CD4-positive, alpha-beta T cell treated with Interleukin-1 beta for 1 hour (primary cell): ENCODE measurements at regions not wholly inside any gene's neighbourhood (a gene's known extent, or its start where the extent isn't known, plus 50 kb on each side); places are given as distances from the start of the nearest gene placed in this dataset.

Source experiments
- DNase-seq, 2 donors: peaks; one replicate each; pipeline ENCODE4 v3.0.0-alpha.2; 2020 to 2022

DNA sequence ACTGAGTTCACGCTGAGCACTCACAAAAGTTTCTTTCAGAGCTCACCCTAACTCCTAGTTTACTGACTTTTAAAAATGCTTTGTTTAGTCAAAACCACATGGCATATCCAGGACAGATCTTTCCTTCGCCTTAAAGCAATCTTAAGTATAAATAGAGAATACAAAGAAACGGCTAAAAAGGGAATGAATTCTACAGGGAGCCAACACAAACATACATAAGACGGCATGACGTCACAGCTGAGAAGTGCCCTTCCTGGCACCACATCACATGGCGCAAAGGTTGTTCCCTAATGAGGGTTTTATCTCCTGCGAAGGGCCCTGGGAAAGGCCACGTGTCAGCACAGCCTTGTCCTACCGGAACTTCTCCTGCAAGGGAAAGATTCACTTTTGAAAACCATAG lies 141.3 kb downstream of the IRX1 start:
- no peak for DNase-seq

DNA sequence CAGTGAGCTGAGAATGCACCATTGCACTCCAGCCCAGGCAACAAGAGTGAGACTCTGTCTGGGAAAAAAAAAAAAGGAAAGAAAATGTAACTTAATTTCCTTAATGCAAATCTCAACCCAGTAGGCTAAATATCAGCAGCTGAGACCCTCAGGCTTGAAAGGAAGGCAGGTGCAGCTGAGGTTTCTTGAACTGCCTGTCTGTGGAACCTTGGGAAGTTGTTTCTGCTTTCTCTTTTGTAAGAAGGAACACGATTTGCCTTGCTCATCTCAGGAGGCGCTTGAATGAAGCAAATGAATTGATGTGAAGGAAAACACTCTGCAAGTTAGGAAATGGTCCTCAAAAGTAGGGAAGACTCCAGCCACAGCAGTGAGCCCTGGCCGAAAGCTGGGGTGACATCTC lies 143.3 kb downstream of the IRX1 start:
- no peak for DNase-seq

DNA sequence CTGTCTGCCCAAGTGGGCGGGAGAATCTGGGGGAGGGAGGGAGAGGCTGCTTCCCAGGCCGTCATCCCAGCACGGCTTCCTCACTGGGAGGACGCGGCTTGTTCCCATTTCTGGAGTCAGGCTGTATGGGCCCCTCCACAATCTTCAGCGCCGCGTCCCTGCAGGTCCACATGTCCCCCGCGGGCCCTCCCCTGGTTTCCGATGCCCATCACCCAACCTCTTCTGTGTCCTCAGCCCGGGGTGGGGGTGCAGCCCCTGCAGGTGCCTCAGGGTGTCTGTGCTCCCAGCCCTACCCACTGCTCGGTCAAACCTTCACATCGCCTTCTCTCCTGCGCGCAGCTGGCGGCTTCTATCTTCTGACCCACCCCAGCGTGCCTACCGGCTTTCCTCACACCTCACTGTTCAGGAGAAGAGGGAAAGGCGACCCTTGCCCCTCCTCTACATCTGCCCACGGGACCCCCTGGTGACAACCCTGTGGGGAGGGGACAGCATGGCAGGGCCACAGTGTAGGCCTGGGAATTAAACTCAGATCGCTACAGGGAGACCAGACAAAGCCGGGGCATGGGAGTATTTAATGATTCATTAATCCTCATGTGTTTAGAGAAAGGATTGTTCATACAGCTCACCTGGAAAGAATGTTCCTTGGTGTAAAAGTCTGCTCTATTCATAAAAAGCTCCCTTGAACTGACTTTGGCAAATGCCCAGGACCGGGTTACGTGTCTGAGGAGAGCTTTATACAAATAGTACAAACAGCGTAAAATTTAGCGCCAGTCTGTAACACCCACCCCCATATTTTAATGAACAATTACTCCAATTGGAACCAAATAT lies 145.1 kb downstream of the IRX1 start:
- no peak for DNase-seq

GRCh38 chr5:3741374-3741770 lies 145.7 kb downstream of the IRX1 start:
- no peak for DNase-seq

GRCh38 chr5:3742750-3743149 lies 147.1 kb downstream of the IRX1 start:
- DNase-seq: no peak

DNA sequence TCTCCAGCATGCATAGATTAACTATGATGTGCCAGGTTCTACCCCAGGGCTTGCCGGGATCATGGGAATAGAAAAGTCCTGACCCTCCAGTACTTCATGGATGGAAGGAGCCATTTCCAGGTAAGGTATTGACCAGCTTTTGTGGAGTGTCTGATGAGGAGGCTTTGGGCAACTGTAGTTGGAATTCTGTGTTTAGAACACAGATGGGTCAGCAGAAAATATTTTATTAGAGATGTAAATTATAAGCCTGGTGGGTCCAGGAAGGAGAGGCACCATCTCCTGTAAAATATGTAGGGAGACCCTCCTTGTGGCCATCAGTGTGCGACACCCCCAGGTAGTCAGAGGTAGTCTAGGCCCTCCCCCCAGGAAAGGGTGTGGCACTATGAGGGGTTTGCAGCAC lies 156.2 kb downstream of the IRX1 start:
- no peak for DNase-seq

- no peak for DNase-seq
Observed at GRCh38 chr5:3778000-3778550, 182.4 kb downstream of the IRX1 start.

DNA sequence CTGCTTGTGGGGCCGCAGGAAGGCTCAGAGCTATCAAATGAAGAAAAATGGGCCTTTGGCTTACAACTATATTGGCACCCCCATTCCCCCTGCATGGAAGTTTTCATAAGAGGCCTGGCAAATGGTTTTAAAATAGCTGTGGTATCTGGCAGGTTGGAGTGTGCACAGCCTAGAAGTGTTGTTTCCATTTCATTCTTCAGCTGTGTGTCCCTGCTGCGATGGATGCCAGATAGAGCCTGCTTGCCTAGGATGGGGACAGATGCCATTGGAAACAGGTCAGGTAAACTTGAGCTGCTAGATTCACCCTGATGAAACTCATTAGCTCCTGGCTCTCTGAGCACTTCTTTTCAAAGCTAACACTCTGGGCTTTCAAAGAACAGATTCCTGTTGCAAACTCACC lies 183.3 kb downstream of the IRX1 start:
- DNase-seq: no peak

- no peak for DNase-seq
Observed at GRCh38 chr5:3780278-3780677, 184.6 kb downstream of the IRX1 start.

- no peak for DNase-seq
Observed at GRCh38 chr5:3780907-3781306, 185.3 kb downstream of the IRX1 start.

GRCh38 chr5:3784854-3785253 lies 189.2 kb downstream of the IRX1 start:
- DNase-seq: no peak

- DNase-seq: no peak
Observed at GRCh38 chr5:3786165-3786564, 190.5 kb downstream of the IRX1 start.

DNA sequence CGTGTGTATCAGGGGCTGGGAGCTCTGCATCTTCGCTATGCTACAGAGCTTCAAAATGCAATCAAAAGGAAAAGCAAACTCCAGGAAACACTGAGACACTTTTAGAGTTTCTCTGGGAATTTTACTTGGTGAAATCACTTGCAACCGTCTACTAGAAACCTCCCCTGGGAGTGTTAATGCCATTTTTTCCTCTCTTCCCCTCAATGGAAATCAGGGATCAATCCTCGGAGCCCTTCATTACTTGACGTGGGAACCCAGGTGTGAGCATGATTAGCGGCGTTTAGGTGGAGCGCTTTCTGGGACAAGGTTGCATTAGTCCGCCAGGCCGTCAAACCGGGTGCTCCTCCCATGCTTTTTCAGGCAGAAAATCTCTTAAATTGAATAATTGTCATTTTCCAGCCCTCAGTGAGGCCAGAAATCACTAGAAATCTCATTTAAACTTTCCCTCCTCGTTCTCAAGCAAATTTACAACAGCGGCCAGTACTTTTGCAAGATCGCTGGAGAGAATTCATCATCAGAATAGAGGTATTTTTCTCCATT lies 191.3 kb downstream of the IRX1 start:
- DNase-seq: no peak

- no peak for DNase-seq
Observed at GRCh38 chr5:3787604-3788003, 192.0 kb downstream of the IRX1 start.

- no peak for DNase-seq
Observed at GRCh38 chr5:3789519-3790193, 194.0 kb downstream of the IRX1 start.

GRCh38 chr5:3793162-3793561 lies 197.5 kb downstream of the IRX1 start:
- DNase-seq: no peak

DNA sequence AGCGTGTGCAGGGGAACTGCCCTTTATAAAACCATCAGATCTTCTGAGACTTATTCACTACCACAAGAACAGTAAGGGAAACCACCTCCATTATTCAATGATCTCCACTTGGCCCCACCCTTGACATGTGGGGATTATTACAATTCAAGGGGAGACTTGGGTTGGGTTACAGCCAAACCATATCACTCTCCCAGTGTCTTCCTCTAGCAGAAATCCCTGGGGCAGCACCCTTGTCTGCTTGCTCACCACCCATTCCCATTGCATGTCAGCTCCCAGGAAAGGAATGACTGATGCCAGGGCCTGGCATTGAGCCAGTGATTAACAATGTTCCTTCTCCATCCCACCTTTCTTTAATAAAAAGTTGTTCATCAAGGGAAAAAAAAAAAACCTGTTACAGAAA lies 199.0 kb downstream of the IRX1 start:
- no peak for DNase-seq

DNA sequence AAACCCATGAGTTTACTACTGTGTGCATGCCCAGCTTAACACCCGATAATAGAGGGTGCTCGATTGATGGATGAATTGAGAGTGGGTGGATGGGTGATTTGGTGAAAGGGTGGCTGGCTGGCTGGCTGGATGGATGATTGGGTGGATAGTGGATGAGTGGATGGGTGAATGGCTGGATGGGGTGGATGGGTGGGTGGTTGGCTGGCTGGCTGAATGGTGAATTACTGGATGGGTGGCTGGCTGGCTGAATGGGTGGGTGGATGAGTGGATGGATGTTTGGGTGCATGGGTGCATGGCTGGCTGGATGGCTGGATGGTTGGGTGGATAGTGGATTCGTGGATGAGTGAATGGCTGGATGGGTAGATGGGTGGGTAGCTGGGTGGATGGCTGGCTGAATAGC lies 201.1 kb downstream of the IRX1 start:
- DNase-seq: no peak

- no peak for DNase-seq
Observed at GRCh38 chr5:3801967-3802366, 206.3 kb downstream of the IRX1 start.

GRCh38 chr5:3809455-3809854 lies 213.8 kb downstream of the IRX1 start:
- DNase-seq: no peak

GRCh38 chr5:3811116-3811515 lies 215.5 kb downstream of the IRX1 start:
- DNase-seq: no peak

DNA sequence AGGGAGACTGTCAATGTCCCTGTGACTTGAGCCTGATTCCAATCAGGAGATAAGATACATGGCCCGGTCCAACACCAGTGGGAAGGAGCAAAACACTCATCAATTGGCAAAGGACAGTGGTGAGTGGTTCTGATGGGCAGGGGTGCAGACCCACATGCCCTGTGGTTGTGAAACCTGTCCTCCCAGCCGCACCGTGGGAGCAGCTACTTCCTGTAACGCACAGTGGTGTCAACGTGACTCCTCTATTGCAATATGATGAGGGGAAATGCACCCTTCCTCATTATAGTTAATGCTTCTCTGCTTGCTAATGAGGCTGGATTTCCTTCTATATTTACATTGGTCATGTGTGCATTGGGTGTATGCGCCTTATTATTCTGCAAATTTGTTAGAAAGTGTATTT lies 223.0 kb downstream of the IRX1 start:
- no peak for DNase-seq

GRCh38 chr5:3825531-3826451 lies 230.2 kb downstream of the IRX1 start:
- DNase-seq: no peak
